Renal cortex interstitium (tissue), 11 donors: ENCODE measurements at regions not wholly inside any gene's neighbourhood (a gene's known extent, or its start where the extent isn't known, plus 50 kb on each side); places are given as distances from the start of the nearest gene placed in this dataset.
"Not testable (repeated sequence)": the region's sequence is repeated elsewhere in the genome, so short reads cannot be mapped to it uniquely, and the experiment has no call there.

Source experiments
- DNase-seq, 11 donors: peaks; one replicate each; pipeline ENCODE4 v3.0.0-alpha.2; 2013; ENCODE audit warnings: low read depth in 9 of 11, low spot score in 4 of 11; ENCODE audit errors: extremely low read depth in 1 of 11

- DNase-seq: no peak
These were observed 1394.9 kb upstream of the PRR20A start for GRCh38 chr13:55745828-55746227.

DNA sequence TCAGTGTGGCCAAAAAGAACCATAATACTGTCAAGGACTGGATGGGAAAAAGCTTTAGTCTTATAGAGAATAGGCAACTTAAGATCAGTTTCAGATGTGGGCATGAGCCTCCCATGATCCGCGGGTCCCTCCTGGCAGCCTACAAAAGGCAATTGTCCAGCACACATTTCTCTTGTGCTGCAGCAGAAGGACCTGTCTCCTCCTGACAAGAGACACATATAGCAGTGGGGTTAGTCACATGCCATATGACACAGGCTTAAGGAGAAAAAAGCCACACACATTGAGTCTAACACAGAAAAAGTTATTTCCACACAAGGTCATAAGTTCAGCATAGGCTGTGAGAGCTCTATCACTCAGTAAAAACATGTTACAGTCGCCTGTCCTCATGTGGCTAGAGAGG lies 1378.7 kb upstream of the PRR20A start:
- no peak for DNase-seq

GRCh38 chr13:55777612-55778011 lies 1363.1 kb upstream of the PRR20A start:
- DNase-seq: no peak

- DNase-seq: no peak
These were observed 1356.9 kb upstream of the PRR20A start for GRCh38 chr13:55783841-55784240.

DNA sequence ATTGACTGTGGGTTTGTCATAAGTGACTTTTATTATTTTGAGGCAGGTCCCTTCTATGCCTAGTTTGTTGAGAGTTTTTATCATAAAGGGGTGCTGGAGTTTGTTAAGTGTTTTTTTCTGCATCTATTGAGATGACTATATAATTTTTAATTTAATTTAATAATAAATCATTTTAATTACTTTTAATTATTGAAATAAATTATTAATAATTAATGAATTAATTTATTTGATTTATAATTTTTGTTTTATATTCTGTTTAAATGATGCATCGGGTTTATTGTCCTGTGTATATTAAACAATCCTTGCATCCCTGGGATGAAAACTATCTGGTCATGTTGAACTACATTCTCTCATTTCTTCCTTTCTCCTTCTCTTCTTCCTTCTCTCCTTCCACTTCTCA lies 1352.2 kb upstream of the PRR20A start:
- DNase-seq: no peak

DNA sequence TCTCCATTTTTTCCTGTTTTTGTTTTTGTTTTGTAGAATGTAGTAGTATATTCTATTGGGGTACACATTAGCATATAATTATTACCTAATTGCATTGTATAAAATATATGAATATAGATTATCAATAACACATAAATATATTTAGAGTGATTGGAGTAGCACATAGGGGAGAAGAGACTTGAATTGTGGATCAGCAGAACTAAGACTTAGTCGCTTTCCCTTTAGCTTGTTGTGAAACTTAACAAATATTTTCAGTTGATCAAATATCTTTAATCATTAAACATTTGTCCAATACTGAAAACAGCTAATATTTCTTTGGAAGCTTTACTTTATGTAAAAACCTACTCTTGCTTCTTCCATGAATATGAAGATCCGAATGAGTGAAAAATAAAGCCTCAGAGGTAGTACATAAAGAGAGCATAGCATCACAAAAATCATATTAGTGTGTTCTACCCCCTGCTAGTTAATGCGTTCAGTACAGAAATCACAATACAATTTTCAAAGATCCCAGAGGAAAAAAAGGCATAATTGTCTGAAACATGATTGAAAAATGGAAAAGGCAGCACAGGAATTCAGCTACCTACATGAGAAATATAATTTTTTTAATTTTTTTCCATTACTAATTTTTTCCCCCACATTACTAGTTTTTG lies 1348.0 kb upstream of the PRR20A start:
- DNase-seq: no peak

- DNase-seq: no peak
These were observed 1325.2 kb upstream of the PRR20A start for GRCh38 chr13:55815458-55816033.

DNA sequence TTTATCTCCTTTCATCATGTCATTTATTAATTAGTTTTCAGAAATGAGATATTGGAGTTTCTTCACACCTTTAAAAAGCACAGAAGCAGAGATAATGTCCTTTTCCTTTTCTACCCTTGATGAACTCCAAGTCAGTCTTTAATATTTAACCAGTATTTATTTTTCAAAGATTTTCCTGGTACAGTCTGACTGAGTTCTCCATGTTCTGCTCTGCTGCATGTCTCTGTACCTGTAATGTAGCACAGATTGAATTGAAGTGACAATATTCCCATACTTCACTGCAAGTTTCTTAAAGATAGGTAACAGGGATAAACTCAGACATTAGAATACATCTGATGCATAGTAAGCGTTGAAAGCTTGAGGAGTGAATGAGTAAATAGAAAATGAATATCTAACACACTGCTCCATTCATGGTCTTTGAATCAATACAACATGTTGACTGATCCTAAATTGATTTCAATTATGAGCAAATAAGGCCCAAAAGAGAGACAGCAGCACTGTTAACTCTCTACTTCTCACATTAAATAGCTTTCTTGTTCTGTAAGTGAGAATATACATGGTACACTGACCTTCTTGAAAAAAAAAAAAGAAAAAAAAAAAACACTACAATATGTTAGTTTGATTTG lies 1323.6 kb upstream of the PRR20A start:
- DNase-seq: no peak

- DNase-seq: no peak
These were observed 1319.9 kb upstream of the PRR20A start for GRCh38 chr13:55820817-55821216.

GRCh38 chr13:55869648-55870047 lies 1271.1 kb upstream of the PRR20A start:
- DNase-seq: no peak

DNA sequence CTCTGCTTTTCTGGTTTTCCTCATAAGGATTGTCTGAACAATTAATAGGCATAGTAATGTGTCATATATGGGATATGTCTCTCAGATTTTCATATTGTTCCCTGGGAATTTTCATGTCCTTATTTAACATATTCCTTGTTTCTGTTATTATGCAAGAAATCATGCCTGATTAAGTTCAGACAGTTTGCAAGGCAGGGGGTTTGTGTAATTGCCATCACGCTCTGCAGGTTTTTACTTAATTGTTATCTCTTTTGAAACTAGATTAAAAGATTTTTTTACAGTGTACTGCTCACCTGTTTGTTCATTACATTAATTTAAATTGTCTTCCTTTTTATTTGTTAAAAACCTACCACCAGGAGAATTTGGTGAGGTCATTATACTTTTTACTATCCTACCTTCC lies 1253.2 kb upstream of the PRR20A start:
- no peak for DNase-seq

DNA sequence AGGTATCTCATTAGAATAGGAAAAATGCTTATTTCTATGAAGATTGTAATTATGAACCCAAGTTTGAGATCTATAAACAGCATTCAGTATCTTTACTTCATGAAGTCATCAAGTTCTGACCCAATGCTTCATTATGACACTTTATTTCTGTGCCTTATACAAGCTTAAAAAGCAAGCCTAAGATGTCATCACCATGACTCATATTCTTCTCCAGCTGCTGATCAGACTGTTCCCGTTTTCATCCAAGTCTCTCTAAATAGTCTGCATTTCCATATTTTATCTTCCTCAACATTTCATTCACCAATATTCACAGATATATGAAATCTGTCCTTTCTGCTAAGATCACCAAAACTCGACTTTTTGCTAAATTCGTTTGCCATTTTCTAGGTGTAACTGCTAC lies 1247.2 kb upstream of the PRR20A start:
- DNase-seq: no peak

DNA sequence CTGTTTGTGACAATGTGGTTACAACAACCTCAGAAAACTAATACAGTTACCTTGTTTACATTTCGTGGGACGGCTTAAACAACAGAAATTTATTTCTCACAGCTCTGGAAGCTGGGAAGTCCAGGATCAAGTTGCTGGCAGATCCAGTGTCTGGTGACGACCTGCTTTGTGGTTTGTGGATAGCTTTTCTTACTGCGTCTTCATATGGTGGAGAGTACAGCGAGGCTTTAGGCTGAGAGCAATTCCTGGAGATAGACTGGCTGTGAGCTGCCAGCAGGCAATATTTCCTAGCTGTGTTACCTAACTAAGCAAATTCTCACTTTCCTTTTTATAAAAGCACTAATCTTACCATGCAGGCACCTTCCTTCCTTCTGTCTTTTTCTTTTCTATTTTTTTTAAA lies 1203.5 kb upstream of the PRR20A start:
- no peak for DNase-seq

- no peak for DNase-seq
These were observed 1192.5 kb upstream of the PRR20A start for GRCh38 chr13:55948175-55948574.

DNA sequence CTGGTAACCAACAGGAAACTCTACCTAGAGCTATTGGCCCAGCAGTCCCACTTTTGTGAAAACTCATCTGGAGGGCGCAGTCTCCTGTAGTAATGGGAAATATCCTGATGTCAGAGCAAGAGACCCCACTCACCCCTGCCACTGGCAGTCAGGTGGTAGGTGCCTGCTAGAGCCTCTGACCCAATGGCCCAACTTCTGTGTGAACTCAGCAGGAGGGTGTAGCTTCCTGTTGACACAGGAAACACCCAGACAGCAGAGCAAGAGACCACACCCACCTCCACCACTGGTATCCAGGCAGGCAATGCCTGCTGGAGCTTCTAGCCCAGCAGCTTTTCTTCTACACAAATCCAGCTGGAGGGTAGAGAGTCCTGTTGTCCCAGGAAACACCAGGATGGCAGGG lies 1176.8 kb upstream of the PRR20A start:
- DNase-seq: no peak

DNA sequence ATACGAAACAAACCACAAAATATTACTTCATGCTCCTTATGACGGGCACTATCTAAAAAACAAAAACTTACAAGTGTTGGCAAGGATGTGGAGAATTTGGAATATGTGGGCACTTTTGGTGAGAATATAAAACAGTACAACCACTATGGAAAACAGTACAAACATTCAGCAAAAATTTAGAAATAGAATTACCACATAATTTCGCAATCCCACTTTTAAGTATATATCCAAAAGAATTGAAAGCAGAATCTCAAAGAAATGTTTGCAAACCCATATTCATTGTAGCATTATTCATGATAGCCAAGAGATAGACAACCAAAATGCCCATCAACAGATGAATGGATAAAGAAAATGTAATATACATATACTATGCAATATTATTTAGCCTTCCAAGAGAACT lies 1173.7 kb upstream of the PRR20A start:
- no peak for DNase-seq

- DNase-seq: no peak
These were observed 1163.3 kb upstream of the PRR20A start for GRCh38 chr13:55977436-55977835.

DNA sequence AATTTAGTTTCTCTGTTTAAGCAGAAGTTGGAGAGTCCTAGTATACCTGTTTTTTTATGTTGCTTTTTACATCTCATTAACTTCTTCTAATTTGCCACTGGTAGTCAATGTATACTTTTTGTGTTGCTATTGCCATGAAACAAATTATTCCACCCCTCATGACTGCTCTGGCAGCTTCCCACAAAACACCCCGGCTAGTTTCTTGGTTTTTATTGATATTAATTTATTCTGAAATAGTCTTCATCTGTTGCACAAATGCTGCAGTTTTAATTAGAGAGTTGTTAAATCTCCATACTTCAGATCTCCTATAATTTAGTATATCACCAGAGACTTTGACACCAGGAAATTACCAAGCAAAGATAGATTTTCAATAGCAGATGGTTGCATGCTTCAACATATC lies 1159.3 kb upstream of the PRR20A start:
- DNase-seq: no peak

- DNase-seq: not testable (repeated sequence)
These were observed 1156.7 kb upstream of the PRR20A start for GRCh38 chr13:55984026-55984425.

DNA sequence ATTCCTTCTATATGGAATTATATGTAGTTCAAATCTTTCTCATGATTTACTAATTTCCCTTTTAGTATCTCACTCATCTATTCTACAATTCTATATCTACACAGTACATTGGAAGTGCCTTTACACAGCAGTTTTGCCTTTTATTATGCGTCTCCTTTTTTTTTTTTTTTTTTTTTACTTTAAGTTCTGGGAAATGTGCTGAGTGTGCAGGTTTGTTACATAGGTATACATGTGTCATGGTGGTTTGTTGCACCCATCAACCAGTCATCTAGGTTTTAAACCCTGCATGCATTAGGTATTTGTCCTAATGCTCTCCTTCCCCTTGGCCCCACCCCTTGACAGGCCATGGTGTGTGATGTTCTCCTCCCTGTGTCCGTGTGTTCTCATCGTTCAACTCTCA lies 1150.1 kb upstream of the PRR20A start:
- no peak for DNase-seq

- DNase-seq: no peak
These were observed 1149.1 kb upstream of the PRR20A start for GRCh38 chr13:55991666-55992065.
